ENCODE measurements at regions not wholly inside any gene's neighbourhood (a gene's known extent, or its start where the extent isn't known, plus 50 kb on each side); places are given as distances from the start of the nearest gene placed in this dataset.

GRCh38 chr18:34648269-34648985, 61.7 kb upstream of the DTNA start:
- DNase-seq (ENCODE audit: low read depth): no peak
- H3K4me3 ChIP-seq (ENCODE audit: low read depth, low read length): no peak overlapping the region
- TF ChIP-seq CTCF (IDR thresholded peaks at IDR 0.05; ENCODE audit: insufficient read depth, low read depth, low read length): no peak

DNA sequence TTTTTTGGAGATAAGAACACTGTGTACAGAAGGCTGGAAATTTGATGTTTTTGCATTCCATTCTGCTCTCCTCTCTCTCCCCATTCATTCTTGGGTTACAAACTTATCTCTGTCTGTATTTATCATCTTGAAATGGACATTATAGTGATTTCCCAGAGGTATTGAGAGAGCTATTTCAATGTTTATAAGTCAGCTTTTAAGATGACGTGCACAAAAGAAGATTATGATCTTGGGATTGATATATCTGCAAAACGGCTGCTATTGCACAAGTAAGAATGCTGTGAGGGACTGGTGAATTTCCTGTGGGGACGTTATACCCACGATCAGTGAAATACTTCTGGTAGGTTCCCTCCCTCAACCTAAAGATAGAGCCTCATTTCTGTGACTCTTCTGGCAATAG, 61.0 kb upstream of the DTNA start:
- H3K4me3 ChIP-seq (ENCODE audit: low read depth, low read length): no peak overlapping the region
- no peak for TF ChIP-seq CTCF (IDR thresholded peaks at IDR 0.05; ENCODE audit: insufficient read depth, low read depth, low read length)
- peak; percentile 85 for DNase-seq (ENCODE audit: low read depth)

GRCh38 chr18:34650121-34650545, 60.0 kb upstream of the DTNA start:
- peak; percentile 82 for DNase-seq (ENCODE audit: low read depth)
- TF ChIP-seq CTCF (IDR thresholded peaks at IDR 0.05; ENCODE audit: insufficient read depth, low read depth, low read length): no peak
- no peak overlapping the region for H3K4me3 ChIP-seq (ENCODE audit: low read depth, low read length)

GRCh38 chr18:34651586-34652369, 58.3 kb upstream of the DTNA start:
- DNase-seq (ENCODE audit: low read depth): no peak
- no peak overlapping the region for H3K4me3 ChIP-seq (ENCODE audit: low read depth, low read length)
- TF ChIP-seq CTCF (IDR thresholded peaks at IDR 0.05; ENCODE audit: insufficient read depth, low read depth, low read length): no peak

DNA sequence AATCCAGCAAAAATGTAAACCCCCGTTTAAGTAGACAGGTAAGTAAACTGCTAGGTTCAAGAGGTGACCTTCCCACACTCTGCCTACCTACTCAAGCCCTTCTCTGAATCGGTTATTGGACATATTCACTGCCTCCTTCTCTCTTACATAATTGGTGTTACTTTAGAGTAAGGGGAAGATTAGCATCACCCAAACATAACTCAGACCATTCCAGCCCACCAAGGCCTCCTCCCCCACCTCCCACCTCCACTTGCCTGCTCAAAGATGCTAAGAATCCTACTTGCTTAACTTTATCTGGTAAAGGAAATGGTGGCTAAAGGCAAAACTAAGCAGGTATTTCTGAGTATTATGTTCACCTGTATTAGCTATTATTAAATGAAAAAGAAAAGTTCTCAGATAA, 55.0 kb upstream of the DTNA start:
- no peak for TF ChIP-seq CTCF (IDR thresholded peaks at IDR 0.05; ENCODE audit: insufficient read depth, low read depth, low read length)
- DNase-seq (ENCODE audit: low read depth): no peak
- H3K4me3 ChIP-seq (ENCODE audit: low read depth, low read length): no peak overlapping the region

- no peak overlapping the region for H3K4me3 ChIP-seq (ENCODE audit: low read depth, low read length)
- no peak for TF ChIP-seq CTCF (IDR thresholded peaks at IDR 0.05; ENCODE audit: insufficient read depth, low read depth, low read length)
- no peak for DNase-seq (ENCODE audit: low read depth)
These were observed 52.1 kb upstream of the DTNA start for GRCh38 chr18:34657860-34658500.
